ENCODE measurements at regions not wholly inside any gene's neighbourhood (a gene's known extent, or its start where the extent isn't known, plus 50 kb on each side); places are given as distances from the start of the nearest gene placed in this dataset.

- no peak overlapping the region for H3K4me2 ChIP-seq (ENCODE audit: low read length)
- H2BK12ac ChIP-seq (ENCODE audit: low read length) = no peak overlapping the region
- WGBS (ENCODE audit: extremely low coverage, insufficient coverage, insufficient read length) = no CpG with 5 or more reads among the region's 3 CpGs
- no peak overlapping the region for H3K4me3 ChIP-seq (ENCODE audit: low read depth, low read length)
- H3K9me3 ChIP-seq (ENCODE audit: insufficient read depth, low read depth, low read length) = peaks cover 2% of the 10 kb centered on the region
- DNase-seq = no peak
- H4K91ac ChIP-seq (ENCODE audit: low read depth, low read length) = no peak overlapping the region
- no peak overlapping the region for H3K23ac ChIP-seq (ENCODE audit: low read length)
- no peak overlapping the region for H2BK120ac ChIP-seq (ENCODE audit: insufficient read depth, low read length, poor library complexity)
- H4K8ac ChIP-seq (ENCODE audit: low read depth, low read length) = no peak overlapping the region
- no peak overlapping the region for H3K14ac ChIP-seq (ENCODE audit: low read length)
- no peak overlapping the region for H3K18ac ChIP-seq (ENCODE audit: low read length)
- no peak overlapping the region for H2BK5ac ChIP-seq (ENCODE audit: low read depth, low read length, poor library complexity)
- no peaks in the 10 kb centered on the region for H3K27me3 ChIP-seq (ENCODE audit: insufficient read depth, low read length)
- H3K27ac ChIP-seq (ENCODE audit: low read depth, low read length) = no peak overlapping the region
- no peak overlapping the region for H3K9ac ChIP-seq (ENCODE audit: low read length)
- H3K79me1 ChIP-seq (ENCODE audit: low read length) = peaks cover 3% of the 10 kb centered on the region
- no peaks in the 10 kb centered on the region for H3K36me3 ChIP-seq (ENCODE audit: control insufficient read depth in 1 of 2, insufficient read depth in 2 of 2, low read length in 2 of 2)
- H2AK5ac ChIP-seq (ENCODE audit: low read length) = no peak overlapping the region
- no peak overlapping the region for H2AFZ ChIP-seq (ENCODE audit: insufficient read depth, low read length, poor library complexity)
- H3K79me2 ChIP-seq (ENCODE audit: control insufficient read depth, insufficient read depth, low read length, poor library complexity) = no peaks in the 10 kb centered on the region
- H4K12ac ChIP-seq (ENCODE audit: low read depth, low read length) = no peak overlapping the region
- peaks cover 2% of the 10 kb centered on the region in 2 experiments for H3K4me1 ChIP-seq (ENCODE audit: control insufficient read depth in 1 of 2, insufficient read depth in 2 of 2, low read length in 2 of 2)
- no peak overlapping the region for H3K4ac ChIP-seq (ENCODE audit: low read depth, low read length)
Measured at GRCh38 chr12:115830070-115830469, 447.4 kb downstream of the MED13L start.

- no peak overlapping the region for H3K4ac ChIP-seq (ENCODE audit: low read depth, low read length)
- H4K8ac ChIP-seq (ENCODE audit: low read depth, low read length) = no peak overlapping the region
- no peak overlapping the region for H3K27ac ChIP-seq (ENCODE audit: low read depth, low read length)
- whole genome bisulfite sequencing (ENCODE audit: extremely low coverage, insufficient coverage, insufficient read length) = no CpG with 5 or more reads among the region's 4 CpGs
- H3K4me2 ChIP-seq (ENCODE audit: low read length) = no peak overlapping the region
- no peak overlapping the region for H3K9ac ChIP-seq (ENCODE audit: low read length)
- H4K91ac ChIP-seq (ENCODE audit: low read depth, low read length) = no peak overlapping the region
- H3K9me3 ChIP-seq (ENCODE audit: insufficient read depth, low read depth, low read length) = peaks cover 5% of the 10 kb centered on the region
- H2AFZ ChIP-seq (ENCODE audit: insufficient read depth, low read length, poor library complexity) = no peak overlapping the region
- H3K4me3 ChIP-seq (ENCODE audit: low read depth, low read length) = no peak overlapping the region
- H2AK5ac ChIP-seq (ENCODE audit: low read length) = no peak overlapping the region
- H3K4me1 ChIP-seq (ENCODE audit: control insufficient read depth in 1 of 2, insufficient read depth in 2 of 2, low read length in 2 of 2) = no peaks in the 10 kb centered on the region
- no peak overlapping the region for H3K18ac ChIP-seq (ENCODE audit: low read length)
- DNase-seq = peak; percentile 81 to 92
- H2BK120ac ChIP-seq (ENCODE audit: insufficient read depth, low read length, poor library complexity) = no peak overlapping the region
- no peaks in the 10 kb centered on the region for H3K79me2 ChIP-seq (ENCODE audit: control insufficient read depth, insufficient read depth, low read length, poor library complexity)
- H2BK5ac ChIP-seq (ENCODE audit: low read depth, low read length, poor library complexity) = no peak overlapping the region
- no peak overlapping the region for H2BK12ac ChIP-seq (ENCODE audit: low read length)
- H3K36me3 ChIP-seq (ENCODE audit: control insufficient read depth in 1 of 2, insufficient read depth in 2 of 2, low read length in 2 of 2) = no peaks in the 10 kb centered on the region
- no peak overlapping the region for H3K23ac ChIP-seq (ENCODE audit: low read length)
- no peak overlapping the region for H3K14ac ChIP-seq (ENCODE audit: low read length)
- no peaks in the 10 kb centered on the region for H3K27me3 ChIP-seq (ENCODE audit: insufficient read depth, low read length)
- H4K12ac ChIP-seq (ENCODE audit: low read depth, low read length) = no peak overlapping the region
- no peaks in the 10 kb centered on the region for H3K79me1 ChIP-seq (ENCODE audit: low read length)
Measured at GRCh38 chr12:115828168-115828567, 449.3 kb downstream of the MED13L start.

DNA sequence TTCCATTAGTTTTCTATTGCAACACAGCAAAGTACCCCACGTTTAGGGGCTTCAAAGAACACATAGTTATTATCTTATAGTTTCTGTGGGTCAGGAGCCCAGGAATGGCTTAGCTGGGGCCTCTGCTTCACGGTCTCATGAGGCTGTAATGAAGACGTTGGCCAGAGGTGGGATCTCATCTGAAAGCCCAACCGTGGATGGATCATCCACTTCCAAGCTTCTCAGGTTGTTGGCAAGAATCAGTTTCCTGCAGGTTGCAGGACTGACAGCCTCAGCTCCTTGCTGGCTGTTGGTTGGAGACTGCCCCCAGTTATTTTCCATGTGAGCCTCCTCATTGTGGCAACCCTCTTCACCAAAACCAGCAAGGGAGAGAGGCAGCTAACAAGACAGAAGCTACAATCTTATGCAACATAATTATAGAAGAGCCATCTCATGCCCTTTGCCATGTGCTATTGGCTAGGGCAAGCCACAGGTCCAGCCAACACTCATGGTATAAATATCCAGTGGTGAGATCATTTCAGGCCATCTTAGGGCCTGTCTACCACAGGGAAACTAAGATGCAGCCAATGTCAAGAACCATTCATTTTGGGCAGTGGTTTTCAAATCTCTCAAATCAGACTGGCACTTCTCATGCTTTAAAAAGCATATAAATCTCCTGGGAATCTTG is 452.4 kb downstream of the MED13L start:
- H3K4me3 ChIP-seq (ENCODE audit: low read depth, low read length) = no peak overlapping the region

DNA sequence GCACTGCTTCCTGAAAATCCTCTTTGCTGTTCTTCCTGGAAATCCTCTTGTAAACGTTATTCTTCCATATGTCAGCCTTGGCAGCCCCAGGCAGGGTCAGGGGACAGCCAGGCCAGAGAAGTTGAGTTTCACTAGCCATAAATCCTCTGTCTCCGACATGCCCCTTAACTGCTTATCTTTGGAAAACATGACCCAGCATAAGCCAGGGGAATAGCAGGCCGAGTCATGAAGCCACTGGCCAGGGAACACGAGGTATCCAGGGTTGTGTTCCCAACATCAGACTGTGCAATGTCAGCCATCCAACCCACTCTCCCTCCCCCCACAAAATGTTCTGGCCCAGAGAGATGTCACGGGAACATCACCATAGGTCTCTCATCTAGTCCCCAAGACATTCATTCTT is 453.9 kb downstream of the MED13L start:
- no peak overlapping the region for H2BK12ac ChIP-seq (ENCODE audit: low read length)
- DNase-seq = no peak
- H2AFZ ChIP-seq (ENCODE audit: insufficient read depth, low read length, poor library complexity) = no peak overlapping the region
- peaks cover 5% of the 10 kb centered on the region for H3K9me3 ChIP-seq (ENCODE audit: insufficient read depth, low read depth, low read length)
- no peak overlapping the region for H3K4me3 ChIP-seq (ENCODE audit: low read depth, low read length)
- no CpG with 5 or more reads among the region's 5 CpGs for WGBS (ENCODE audit: extremely low coverage, insufficient coverage, insufficient read length)
- H3K23ac ChIP-seq (ENCODE audit: low read length) = no peak overlapping the region
- no peaks in the 10 kb centered on the region for H3K36me3 ChIP-seq (ENCODE audit: control insufficient read depth in 1 of 2, insufficient read depth in 2 of 2, low read length in 2 of 2)
- H3K4me1 ChIP-seq (ENCODE audit: control insufficient read depth in 1 of 2, insufficient read depth in 2 of 2, low read length in 2 of 2) = peaks cover 2 to 3% of the 10 kb centered on the region in 2 experiments
- no peak overlapping the region for H3K18ac ChIP-seq (ENCODE audit: low read length)
- H3K14ac ChIP-seq (ENCODE audit: low read length) = no peak overlapping the region
- no peak overlapping the region for H4K12ac ChIP-seq (ENCODE audit: low read depth, low read length)
- H2BK5ac ChIP-seq (ENCODE audit: low read depth, low read length, poor library complexity) = no peak overlapping the region
- no peak overlapping the region for H3K27ac ChIP-seq (ENCODE audit: low read depth, low read length)
- H3K4ac ChIP-seq (ENCODE audit: low read depth, low read length) = no peak overlapping the region
- H3K79me2 ChIP-seq (ENCODE audit: control insufficient read depth, insufficient read depth, low read length, poor library complexity) = no peaks in the 10 kb centered on the region
- H4K8ac ChIP-seq (ENCODE audit: low read depth, low read length) = no peak overlapping the region
- no peak overlapping the region for H2AK5ac ChIP-seq (ENCODE audit: low read length)
- no peaks in the 10 kb centered on the region for H3K27me3 ChIP-seq (ENCODE audit: insufficient read depth, low read length)
- no peak overlapping the region for H2BK120ac ChIP-seq (ENCODE audit: insufficient read depth, low read length, poor library complexity)
- H4K91ac ChIP-seq (ENCODE audit: low read depth, low read length) = no peak overlapping the region
- no peak overlapping the region for H3K4me2 ChIP-seq (ENCODE audit: low read length)
- no peak overlapping the region for H3K9ac ChIP-seq (ENCODE audit: low read length)
- H3K79me1 ChIP-seq (ENCODE audit: low read length) = no peaks in the 10 kb centered on the region

More for the DNA sequence above, 452.4 kb downstream of the MED13L start:
- Histone ChIP-seq H3K36me3 (ENCODE audit: control insufficient read depth in 1 of 2, insufficient read depth in 2 of 2, low read length in 2 of 2) (no peaks in the 10 kb centered on the region), H3K9me3 (ENCODE audit: insufficient read depth, low read depth, low read length) (peaks cover 5% of the 10 kb centered on the region), H2BK5ac (ENCODE audit: low read depth, low read length, poor library complexity) (no peak overlapping the region), H3K4me2 (ENCODE audit: low read length) (no peak overlapping the region), H3K18ac (ENCODE audit: low read length) (no peak overlapping the region), H4K12ac (ENCODE audit: low read depth, low read length) (no peak overlapping the region), H3K27me3 (ENCODE audit: insufficient read depth, low read length) (no peaks in the 10 kb centered on the region), H4K91ac (ENCODE audit: low read depth, low read length) (no peak overlapping the region), H3K27ac (ENCODE audit: low read depth, low read length) (no peak overlapping the region), H3K4me1 (ENCODE audit: control insufficient read depth in 1 of 2, insufficient read depth in 2 of 2, low read length in 2 of 2) (peaks cover 2 to 3% of the 10 kb centered on the region in 2 experiments), H3K79me1 (ENCODE audit: low read length) (no peaks in the 10 kb centered on the region), H3K9ac (ENCODE audit: low read length) (no peak overlapping the region), H2BK12ac (ENCODE audit: low read length) (no peak overlapping the region), H3K79me2 (ENCODE audit: control insufficient read depth, insufficient read depth, low read length, poor library complexity) (no peaks in the 10 kb centered on the region), H2AK5ac (ENCODE audit: low read length) (no peak overlapping the region), H3K14ac (ENCODE audit: low read length) (no peak overlapping the region), H2AFZ (ENCODE audit: insufficient read depth, low read length, poor library complexity) (no peak overlapping the region), H3K4ac (ENCODE audit: low read depth, low read length) (no peak overlapping the region), H4K8ac (ENCODE audit: low read depth, low read length) (no peak overlapping the region), H2BK120ac (ENCODE audit: insufficient read depth, low read length, poor library complexity) (no peak overlapping the region), H3K23ac (ENCODE audit: low read length) (no peak overlapping the region)
- no peak for DNase-seq
- no CpG with 5 or more reads among the region's 4 CpGs for WGBS (ENCODE audit: extremely low coverage, insufficient coverage, insufficient read length)

All from trophoblast cell (in vitro differentiated cells and primary cell).